ENCODE measurements at regions not wholly inside any gene's neighbourhood (a gene's known extent, or its start where the extent isn't known, plus 50 kb on each side); places are given as distances from the start of the nearest gene placed in this dataset.
"Not testable (repeated sequence)": the region's sequence is repeated elsewhere in the genome, so short reads cannot be mapped to it uniquely, and the experiment has no call there.

- H3K27ac Mint-ChIP-seq (ENCODE audit: low read depth); DNase-seq (ENCODE audit: low spot score in 2 of 2); H3K4me3 Mint-ChIP-seq; ATAC-seq (replicated peaks; ENCODE audit: extremely low read depth, poor library complexity, severe bottlenecking); H3K9me3 Mint-ChIP-seq; H3K4me1 Mint-ChIP-seq; H3K36me3 Mint-ChIP-seq (ENCODE audit: insufficient read depth): not testable (repeated sequence)
- peaks cover 15% of the 10 kb centered on the region for H3K27me3 Mint-ChIP-seq
Measured at GRCh38 chr16:10258930-10259603, 76.8 kb upstream of the GRIN2A start.

GRCh38 chr16:10261077-10261476, 78.8 kb upstream of the GRIN2A start:
- H3K27me3 Mint-ChIP-seq = peaks cover 5% of the 10 kb centered on the region
- H3K4me1 Mint-ChIP-seq = peaks cover 10% of the 10 kb centered on the region
- no peaks in the 10 kb centered on the region for H3K36me3 Mint-ChIP-seq (ENCODE audit: insufficient read depth)
- ATAC-seq (replicated peaks; ENCODE audit: extremely low read depth, poor library complexity, severe bottlenecking) (no peak), DNase-seq (ENCODE audit: low spot score in 2 of 2) (no peak)
- no peak overlapping the region for H3K4me3 Mint-ChIP-seq
- no peaks in the 10 kb centered on the region for H3K9me3 Mint-ChIP-seq
- no peak overlapping the region for H3K27ac Mint-ChIP-seq (ENCODE audit: low read depth)

- not testable (repeated sequence) for H3K36me3 Mint-ChIP-seq (ENCODE audit: insufficient read depth); H3K9me3 Mint-ChIP-seq; H3K27me3 Mint-ChIP-seq; DNase-seq (ENCODE audit: low spot score in 2 of 2); ATAC-seq (replicated peaks; ENCODE audit: extremely low read depth, poor library complexity, severe bottlenecking); H3K4me3 Mint-ChIP-seq; H3K27ac Mint-ChIP-seq (ENCODE audit: low read depth)
- H3K4me1 Mint-ChIP-seq = peaks cover 12% of the 10 kb centered on the region
Measured at GRCh38 chr16:10261526-10261925, 79.3 kb upstream of the GRIN2A start.

DNA sequence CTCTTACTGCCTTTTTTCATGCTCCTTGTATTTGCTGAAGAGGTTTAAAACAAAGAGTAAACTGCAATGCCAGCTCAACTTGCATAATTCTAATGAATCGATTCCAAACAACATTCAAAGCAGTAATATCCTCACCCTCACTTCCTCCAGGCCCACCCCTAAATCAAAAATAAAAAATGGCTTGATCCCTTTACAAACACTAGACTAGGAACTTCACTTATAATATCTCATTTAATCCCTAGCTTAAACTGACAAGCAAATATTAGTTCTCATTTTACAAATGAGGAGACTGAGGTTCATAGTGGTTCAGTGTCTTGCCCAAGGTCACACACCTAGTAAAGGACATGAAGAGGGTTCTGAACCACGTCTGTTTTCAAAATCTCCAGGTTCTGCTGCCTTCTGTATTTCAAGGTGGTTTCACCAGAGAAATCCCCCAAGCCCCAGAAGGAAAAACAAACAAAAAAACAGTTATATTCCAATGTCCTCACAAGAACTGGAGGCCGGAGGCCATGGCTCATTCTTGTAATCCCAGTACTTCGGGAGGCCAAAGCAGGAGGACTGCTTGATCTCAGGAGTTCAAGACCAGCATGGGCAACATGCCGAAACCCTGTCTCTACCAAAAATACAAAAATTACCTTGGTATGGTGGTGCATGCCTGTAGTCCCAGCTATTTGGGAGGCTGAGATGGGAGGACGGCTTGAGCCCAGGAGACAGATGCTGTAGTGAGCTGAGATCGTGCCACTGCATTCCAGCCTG, 80.3 kb upstream of the GRIN2A start:
- H3K36me3 Mint-ChIP-seq (ENCODE audit: insufficient read depth) = no peaks in the 10 kb centered on the region
- ATAC-seq (replicated peaks; ENCODE audit: extremely low read depth, poor library complexity, severe bottlenecking) (no peak), DNase-seq (ENCODE audit: low spot score in 2 of 2) (no peak)
- no peaks in the 10 kb centered on the region for H3K27me3 Mint-ChIP-seq
- no peak overlapping the region for H3K4me3 Mint-ChIP-seq
- peaks cover 14% of the 10 kb centered on the region for H3K4me1 Mint-ChIP-seq
- H3K9me3 Mint-ChIP-seq = no peaks in the 10 kb centered on the region
- no peak overlapping the region for H3K27ac Mint-ChIP-seq (ENCODE audit: low read depth)

DNA sequence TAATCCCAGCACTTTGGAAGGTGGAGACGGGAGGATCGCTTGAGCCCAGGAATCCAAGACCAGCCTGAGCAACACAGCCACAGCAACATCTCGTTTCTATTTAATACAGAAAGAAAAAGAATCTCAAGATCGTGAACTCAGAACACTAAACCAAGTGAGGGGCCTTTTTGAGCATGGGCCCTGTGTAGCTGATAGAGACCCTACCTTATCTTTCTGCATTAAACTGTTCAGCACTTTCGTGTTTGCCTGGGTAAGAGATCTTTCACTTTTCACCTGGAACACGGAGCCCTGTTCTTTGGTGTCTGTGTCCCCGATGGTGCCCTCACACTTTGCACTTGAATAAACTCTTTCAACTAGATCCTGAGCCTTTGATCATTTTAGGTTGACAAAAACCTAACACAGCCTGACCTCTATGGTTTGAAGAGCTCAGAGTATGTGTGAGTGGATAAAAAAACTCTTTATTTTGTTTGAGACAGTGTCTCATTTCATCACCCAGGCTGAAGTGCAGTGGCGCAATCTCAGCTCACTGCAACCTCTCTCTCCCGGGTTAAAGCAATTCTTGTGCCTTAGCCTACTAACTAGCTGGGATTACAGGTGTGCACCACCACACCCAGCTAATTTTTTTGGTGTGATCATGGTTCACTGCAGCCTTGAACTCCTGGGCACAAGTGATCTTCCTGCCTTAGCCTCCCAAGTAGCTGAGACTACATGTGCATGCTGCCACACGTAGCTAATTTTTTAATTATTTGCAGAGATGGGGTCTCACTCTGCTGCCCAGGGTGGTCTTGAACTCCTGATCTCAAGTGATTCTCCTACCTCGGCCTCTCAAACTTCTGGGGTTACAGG, 83.8 kb upstream of the GRIN2A start:
- ATAC-seq (replicated peaks; ENCODE audit: extremely low read depth, poor library complexity, severe bottlenecking) (no peak), DNase-seq (ENCODE audit: low spot score in 2 of 2) (no peak)
- H3K27me3 Mint-ChIP-seq = no peaks in the 10 kb centered on the region
- peak overlapping the region; percentile 0 for H3K27ac Mint-ChIP-seq (ENCODE audit: low read depth)
- no peaks in the 10 kb centered on the region for H3K36me3 Mint-ChIP-seq (ENCODE audit: insufficient read depth)
- no peaks in the 10 kb centered on the region for H3K9me3 Mint-ChIP-seq
- peaks cover 14% of the 10 kb centered on the region for H3K4me1 Mint-ChIP-seq
- peak overlapping the region; percentile 1 for H3K4me3 Mint-ChIP-seq

DNA sequence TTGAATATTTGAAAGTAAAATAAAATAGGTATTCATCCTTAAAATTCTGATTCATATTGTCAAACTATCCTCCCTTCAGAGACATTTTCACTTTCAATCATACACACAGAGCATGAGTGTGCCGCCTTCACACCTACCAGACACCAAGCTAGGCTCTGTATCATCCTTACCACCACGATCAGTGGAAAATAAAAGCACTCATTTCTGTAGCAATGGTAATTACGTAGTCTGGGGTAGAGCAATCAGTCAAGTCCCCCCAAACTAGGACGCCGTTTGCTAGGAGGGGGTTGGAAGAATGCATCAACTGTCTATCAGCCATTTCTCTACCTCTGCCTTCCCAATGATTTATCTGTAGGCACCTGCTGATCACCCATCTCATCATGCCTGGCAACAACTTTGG, 84.6 kb upstream of the GRIN2A start:
- peak overlapping the region; percentile 0 for H3K27ac Mint-ChIP-seq (ENCODE audit: low read depth)
- no peaks in the 10 kb centered on the region for H3K9me3 Mint-ChIP-seq
- no peak for DNase-seq (ENCODE audit: low spot score in 2 of 2)
- no peak for ATAC-seq (replicated peaks; ENCODE audit: extremely low read depth, poor library complexity, severe bottlenecking)
- peak overlapping the region; percentile 1 for H3K4me3 Mint-ChIP-seq
- no peaks in the 10 kb centered on the region for H3K27me3 Mint-ChIP-seq
- peaks cover 14% of the 10 kb centered on the region for H3K4me1 Mint-ChIP-seq
- H3K36me3 Mint-ChIP-seq (ENCODE audit: insufficient read depth) = no peaks in the 10 kb centered on the region

- Mint-ChIP-seq H3K36me3 (ENCODE audit: insufficient read depth) (no peaks in the 10 kb centered on the region), H3K27ac (ENCODE audit: low read depth) (no peak overlapping the region), H3K4me3 (no peak overlapping the region), H3K4me1 (peaks cover 14% of the 10 kb centered on the region), H3K9me3 (no peaks in the 10 kb centered on the region), H3K27me3 (no peaks in the 10 kb centered on the region)
- ATAC-seq (replicated peaks; ENCODE audit: extremely low read depth, poor library complexity, severe bottlenecking) (no peak), DNase-seq (ENCODE audit: low spot score in 2 of 2) (no peak)
Measured at GRCh38 chr16:10269632-10270031, 87.4 kb upstream of the GRIN2A start.

- H3K4me3 Mint-ChIP-seq; DNase-seq (ENCODE audit: low spot score in 2 of 2); H3K4me1 Mint-ChIP-seq; H3K27ac Mint-ChIP-seq (ENCODE audit: low read depth); ATAC-seq (replicated peaks; ENCODE audit: extremely low read depth, poor library complexity, severe bottlenecking); H3K36me3 Mint-ChIP-seq (ENCODE audit: insufficient read depth); H3K27me3 Mint-ChIP-seq; H3K9me3 Mint-ChIP-seq: not testable (repeated sequence)
Measured at GRCh38 chr16:10272250-10272854, 90.1 kb upstream of the GRIN2A start.

DNA sequence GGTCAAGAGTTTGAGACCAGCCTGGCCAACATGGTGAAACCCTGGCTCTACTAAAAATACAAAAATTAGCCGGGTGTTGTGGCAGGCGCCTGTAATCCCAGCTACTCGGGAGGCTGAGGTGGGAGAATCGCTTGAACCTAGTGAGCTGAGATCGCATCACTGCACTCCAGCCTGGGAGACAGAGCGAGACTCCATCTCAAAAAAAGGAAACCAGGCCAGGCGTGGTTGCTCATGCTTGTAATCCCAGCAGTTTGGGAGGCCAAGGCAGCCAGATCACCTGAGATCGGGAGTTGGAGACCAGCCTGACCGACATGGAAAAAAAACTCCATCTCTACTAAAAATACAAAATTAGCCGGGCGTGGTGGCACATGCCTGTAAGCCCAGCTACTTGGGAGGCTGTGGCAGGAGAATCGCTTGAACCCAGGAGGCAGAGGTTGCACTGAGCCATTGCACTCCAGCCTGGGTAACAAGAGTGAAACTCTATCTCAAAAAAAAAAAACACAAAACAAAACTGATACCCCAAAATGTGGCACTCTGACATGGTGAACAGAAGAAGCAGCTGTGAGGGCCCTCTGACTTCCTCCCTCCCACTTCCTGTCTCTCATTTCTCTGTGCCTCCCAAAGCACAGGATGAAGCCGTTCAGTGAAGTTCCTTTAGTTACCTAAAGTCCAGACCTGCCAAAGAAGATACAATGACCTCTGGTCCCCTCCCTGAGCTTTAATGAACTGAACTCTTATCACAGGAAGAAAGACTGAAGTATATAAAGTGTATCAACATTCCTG, 93.2 kb upstream of the GRIN2A start:
- H3K36me3 Mint-ChIP-seq (ENCODE audit: insufficient read depth); H3K4me3 Mint-ChIP-seq; H3K9me3 Mint-ChIP-seq; H3K4me1 Mint-ChIP-seq; ATAC-seq (replicated peaks; ENCODE audit: extremely low read depth, poor library complexity, severe bottlenecking); DNase-seq (ENCODE audit: low spot score in 2 of 2); H3K27me3 Mint-ChIP-seq: not testable (repeated sequence)
- H3K27ac Mint-ChIP-seq (ENCODE audit: low read depth) = peak overlapping the region; percentile 26

GRCh38 chr16:10277597-10277996, 95.4 kb upstream of the GRIN2A start:
- ATAC-seq (replicated peaks; ENCODE audit: extremely low read depth, poor library complexity, severe bottlenecking) (no peak), DNase-seq (ENCODE audit: low spot score in 2 of 2) (no peak)
- no peaks in the 10 kb centered on the region for H3K27me3 Mint-ChIP-seq
- H3K27ac Mint-ChIP-seq (ENCODE audit: low read depth) = no peak overlapping the region
- H3K9me3 Mint-ChIP-seq = peaks cover 5% of the 10 kb centered on the region
- H3K4me3 Mint-ChIP-seq = no peak overlapping the region
- peaks cover 9% of the 10 kb centered on the region for H3K4me1 Mint-ChIP-seq
- no peaks in the 10 kb centered on the region for H3K36me3 Mint-ChIP-seq (ENCODE audit: insufficient read depth)

DNA sequence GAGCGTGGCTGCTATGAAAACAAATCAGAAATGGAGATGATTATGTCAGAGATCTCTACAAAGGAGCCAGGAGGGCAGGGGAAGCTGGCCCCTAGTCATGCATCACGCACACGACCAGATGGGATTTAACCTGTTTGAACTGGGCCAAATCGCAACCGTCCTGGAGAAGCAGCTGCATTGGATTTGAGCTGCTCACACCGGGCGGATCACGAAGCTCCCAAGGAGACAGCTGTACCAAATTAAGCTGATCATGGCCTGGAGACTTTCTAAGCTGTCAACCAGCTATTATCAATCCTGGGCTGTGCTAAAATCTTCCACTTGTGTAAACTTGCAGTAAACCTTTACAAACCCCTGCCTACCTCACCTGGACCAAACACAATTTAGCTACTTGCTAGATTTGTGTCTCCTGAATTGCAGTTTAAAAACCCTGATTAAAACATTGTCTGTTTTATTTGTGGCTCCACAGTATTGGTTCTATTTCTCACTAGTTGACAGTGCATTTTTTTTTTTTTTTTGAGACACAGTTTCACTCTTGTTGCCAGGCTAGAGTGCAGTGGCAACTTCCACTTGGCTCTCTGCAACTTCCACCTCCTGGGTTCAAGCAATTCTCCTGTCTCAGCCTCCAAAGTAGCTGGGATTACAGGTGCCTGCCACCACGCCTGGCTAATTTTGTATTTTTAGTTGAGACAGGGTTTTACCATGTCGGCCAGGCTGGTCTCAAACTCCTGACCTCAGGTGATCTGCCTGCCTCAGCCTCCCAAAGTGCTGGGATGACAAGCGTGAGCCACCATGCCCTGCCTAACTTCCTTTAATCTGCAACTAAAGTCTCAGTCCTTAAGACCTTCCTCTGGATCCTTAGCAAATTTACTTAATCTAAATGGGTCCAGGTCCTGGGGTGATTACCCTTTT, 98.3 kb upstream of the GRIN2A start:
- DNase-seq (ENCODE audit: low spot score in 2 of 2) (no peak), ATAC-seq (replicated peaks; ENCODE audit: extremely low read depth, poor library complexity, severe bottlenecking) (no peak)
- no peaks in the 10 kb centered on the region for H3K36me3 Mint-ChIP-seq (ENCODE audit: insufficient read depth)
- H3K4me3 Mint-ChIP-seq = no peak overlapping the region
- H3K4me1 Mint-ChIP-seq = peaks cover 7% of the 10 kb centered on the region
- H3K27me3 Mint-ChIP-seq = no peaks in the 10 kb centered on the region
- H3K27ac Mint-ChIP-seq (ENCODE audit: low read depth) = no peak overlapping the region
- H3K9me3 Mint-ChIP-seq = peaks cover 5% of the 10 kb centered on the region
